ENCODE measurements at regions not wholly inside any gene's neighbourhood (a gene's known extent, or its start where the extent isn't known, plus 50 kb on each side); places are given as distances from the start of the nearest gene placed in this dataset.

GRCh38 chr10:21161090-21161625 is 264.0 kb upstream of the NEBL start:
- TF ChIP-seq TAF1 (IDR thresholded peaks at IDR 0.05; ENCODE audit: borderline replicate concordance, low read depth, low read length) (no peak), POLR2AphosphoS5 (IDR thresholded peaks at IDR 0.05; ENCODE audit: low read depth, low read length) (no peak), POLR2A (IDR thresholded peaks at IDR 0.05; ENCODE audit: low read depth, low read length) (no peak)
- no peak for DNase-seq (ENCODE audit: insufficient read length)
- FAIRE-seq = no peak

- TF ChIP-seq POLR2A (IDR thresholded peaks at IDR 0.05; ENCODE audit: low read depth, low read length) = no peak
- no peak for TF ChIP-seq TAF1 (IDR thresholded peaks at IDR 0.05; ENCODE audit: borderline replicate concordance, low read depth, low read length)
- no peak for TF ChIP-seq POLR2AphosphoS5 (IDR thresholded peaks at IDR 0.05; ENCODE audit: low read depth, low read length)
- no peak for FAIRE-seq
- no peak for DNase-seq (ENCODE audit: insufficient read length)
Measured at GRCh38 chr10:21160116-21160515, 263.0 kb upstream of the NEBL start.

DNA sequence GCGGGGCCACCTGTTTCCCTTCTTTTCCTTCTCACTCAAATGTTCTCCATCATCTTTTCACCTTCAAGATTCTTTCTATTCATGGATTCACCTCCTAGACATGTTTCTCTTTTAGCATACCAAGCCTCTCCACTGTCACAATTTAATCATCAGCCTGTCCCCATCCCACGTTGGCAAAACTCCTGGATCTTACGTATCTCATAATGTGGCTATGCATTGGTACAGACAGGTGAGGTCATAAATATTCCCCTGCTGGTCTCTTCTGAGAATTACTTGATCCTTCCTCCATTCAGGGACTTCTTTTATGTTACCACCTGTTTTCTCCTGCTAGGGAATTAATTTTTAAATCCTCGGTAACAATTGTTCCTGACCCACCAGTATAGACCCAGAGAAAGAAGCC is 262.6 kb upstream of the NEBL start:
- no peak for TF ChIP-seq POLR2AphosphoS5 (IDR thresholded peaks at IDR 0.05; ENCODE audit: low read depth, low read length)
- TF ChIP-seq POLR2A (IDR thresholded peaks at IDR 0.05; ENCODE audit: low read depth, low read length) = no peak
- TF ChIP-seq TAF1 (IDR thresholded peaks at IDR 0.05; ENCODE audit: borderline replicate concordance, low read depth, low read length) = no peak
- FAIRE-seq (no peak), DNase-seq (ENCODE audit: insufficient read length) (no peak)

GRCh38 chr10:21158301-21158700 is 261.2 kb upstream of the NEBL start:
- FAIRE-seq (no peak), DNase-seq (ENCODE audit: insufficient read length) (no peak)
- TF ChIP-seq POLR2AphosphoS5 (IDR thresholded peaks at IDR 0.05; ENCODE audit: low read depth, low read length) (no peak), POLR2A (IDR thresholded peaks at IDR 0.05; ENCODE audit: low read depth, low read length) (no peak), TAF1 (IDR thresholded peaks at IDR 0.05; ENCODE audit: borderline replicate concordance, low read depth, low read length) (no peak)

DNA sequence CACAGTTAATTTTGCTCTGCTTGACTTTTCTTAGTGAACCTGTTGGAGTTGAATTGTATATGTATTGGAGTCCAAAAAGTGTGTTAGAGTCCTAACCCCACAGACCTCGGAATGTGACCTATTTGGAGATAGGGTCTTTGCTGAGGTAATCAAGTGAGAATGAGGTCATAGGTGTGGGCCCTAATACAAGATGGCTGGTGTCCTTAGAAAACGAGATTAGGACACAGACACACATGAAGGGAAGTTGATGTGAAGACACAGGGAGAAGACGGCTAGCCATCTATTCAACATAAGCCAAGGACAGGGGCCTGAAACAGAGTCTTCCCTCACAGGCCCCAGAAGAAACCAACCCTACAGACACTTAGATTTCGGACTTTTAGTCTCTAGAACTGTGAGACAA is 260.6 kb upstream of the NEBL start:
- FAIRE-seq (no peak), DNase-seq (ENCODE audit: insufficient read length) (no peak)
- TF ChIP-seq POLR2A (IDR thresholded peaks at IDR 0.05; ENCODE audit: low read depth, low read length) (no peak), POLR2AphosphoS5 (IDR thresholded peaks at IDR 0.05; ENCODE audit: low read depth, low read length) (no peak), TAF1 (IDR thresholded peaks at IDR 0.05; ENCODE audit: borderline replicate concordance, low read depth, low read length) (no peak)

DNA sequence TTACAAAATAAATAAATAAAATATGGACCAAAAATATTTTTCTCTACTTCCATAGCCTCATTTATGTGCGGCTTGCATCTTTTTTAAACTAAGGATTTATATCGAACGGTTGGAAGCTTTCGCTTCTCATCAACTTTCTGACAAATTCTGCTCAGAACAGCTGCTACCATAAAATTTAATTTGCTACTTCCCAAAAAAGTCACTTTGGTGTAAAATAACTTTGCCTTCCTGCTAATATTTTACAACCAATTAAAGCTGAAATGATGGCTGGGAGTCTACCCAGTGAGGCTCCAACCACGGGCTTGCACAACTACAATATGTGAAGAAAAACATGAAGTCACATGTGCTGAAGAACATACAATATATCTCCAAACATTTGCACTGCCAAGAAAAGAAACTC is 253.1 kb upstream of the NEBL start:
- FAIRE-seq (no peak), DNase-seq (ENCODE audit: insufficient read length) (no peak)

GRCh38 chr10:21146436-21146789 is 249.3 kb upstream of the NEBL start:
- TF ChIP-seq POLR2AphosphoS5 (IDR thresholded peaks at IDR 0.05; ENCODE audit: low read depth, low read length) = no peak
- no peak for TF ChIP-seq TAF1 (IDR thresholded peaks at IDR 0.05; ENCODE audit: borderline replicate concordance, low read depth, low read length)
- TF ChIP-seq POLR2A (IDR thresholded peaks at IDR 0.05; ENCODE audit: low read depth, low read length) = no peak
- FAIRE-seq (no peak), DNase-seq (ENCODE audit: insufficient read length) (no peak)

More for the DNA sequence above, 253.1 kb upstream of the NEBL start:
- no peak for TF ChIP-seq TAF1 (IDR thresholded peaks at IDR 0.05; ENCODE audit: borderline replicate concordance, low read depth, low read length)
- no peak for TF ChIP-seq POLR2AphosphoS5 (IDR thresholded peaks at IDR 0.05; ENCODE audit: low read depth, low read length)
- no peak for TF ChIP-seq POLR2A (IDR thresholded peaks at IDR 0.05; ENCODE audit: low read depth, low read length)

GRCh38 chr10:21145751-21146435 is 248.8 kb upstream of the NEBL start:
- DNase-seq (ENCODE audit: insufficient read length) (no peak), FAIRE-seq (no peak)
- no peak for TF ChIP-seq POLR2AphosphoS5 (IDR thresholded peaks at IDR 0.05; ENCODE audit: low read depth, low read length)
- no peak for TF ChIP-seq TAF1 (IDR thresholded peaks at IDR 0.05; ENCODE audit: borderline replicate concordance, low read depth, low read length)
- no peak for TF ChIP-seq POLR2A (IDR thresholded peaks at IDR 0.05; ENCODE audit: low read depth, low read length)

GRCh38 chr10:21144047-21144446 is 246.9 kb upstream of the NEBL start:
- TF ChIP-seq POLR2A (IDR thresholded peaks at IDR 0.05; ENCODE audit: low read depth, low read length) (no peak), POLR2AphosphoS5 (IDR thresholded peaks at IDR 0.05; ENCODE audit: low read depth, low read length) (no peak), TAF1 (IDR thresholded peaks at IDR 0.05; ENCODE audit: borderline replicate concordance, low read depth, low read length) (no peak)
- DNase-seq (ENCODE audit: insufficient read length) = no peak
- no peak for FAIRE-seq

DNA sequence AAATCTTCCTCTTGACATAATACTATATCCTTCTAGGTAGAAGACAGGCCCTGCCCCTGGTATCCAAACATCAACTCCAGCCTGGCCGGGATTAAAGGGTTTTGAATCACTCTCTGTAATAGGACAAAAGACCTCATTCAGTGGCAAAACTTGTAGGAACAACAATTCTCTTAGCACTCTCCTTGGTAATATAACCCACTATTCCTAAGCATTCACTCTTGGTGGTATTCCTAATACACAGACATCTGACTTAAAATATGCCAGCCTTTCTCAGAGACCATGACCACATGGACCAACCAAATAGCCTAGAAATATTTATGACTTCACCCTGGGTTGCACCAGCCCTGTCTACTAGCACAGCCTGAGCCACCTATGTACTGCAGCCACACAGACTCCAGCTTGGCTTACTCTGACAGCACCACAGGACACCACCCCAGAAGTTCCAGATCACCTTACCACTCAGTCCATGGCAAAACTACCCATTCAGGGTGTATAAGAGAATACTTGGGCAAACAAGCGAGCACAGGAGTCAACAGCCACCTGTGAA is 244.9 kb upstream of the NEBL start:
- no peak for DNase-seq (ENCODE audit: insufficient read length)
- no peak for TF ChIP-seq POLR2AphosphoS5 (IDR thresholded peaks at IDR 0.05; ENCODE audit: low read depth, low read length)
- TF ChIP-seq POLR2A (IDR thresholded peaks at IDR 0.05; ENCODE audit: low read depth, low read length) = no peak
- no peak for TF ChIP-seq TAF1 (IDR thresholded peaks at IDR 0.05; ENCODE audit: borderline replicate concordance, low read depth, low read length)
- no peak for FAIRE-seq

- TF ChIP-seq POLR2A (IDR thresholded peaks at IDR 0.05; ENCODE audit: low read depth, low read length) (no peak), POLR2AphosphoS5 (IDR thresholded peaks at IDR 0.05; ENCODE audit: low read depth, low read length) (no peak), TAF1 (IDR thresholded peaks at IDR 0.05; ENCODE audit: borderline replicate concordance, low read depth, low read length) (no peak)
- FAIRE-seq (no peak), DNase-seq (ENCODE audit: insufficient read length) (no peak)
Measured at GRCh38 chr10:21138769-21139340, 241.7 kb upstream of the NEBL start.
